ES-I3 (cell line): ENCODE measurements at regions not wholly inside any gene's neighbourhood (a gene's known extent, or its start where the extent isn't known, plus 50 kb on each side); places are given as distances from the start of the nearest gene placed in this dataset.

Experiments
- H3K36me3 ChIP-seq: 2 replicates; pipeline ENCODE4 v1.6.1; 2013; ENCODE audit warnings: mild to moderate bottlenecking, low read length, control low read depth, moderate library complexity; ENCODE audit not compliant: insufficient read depth
- H3K4me1 ChIP-seq: 2 replicates; pipeline ENCODE4 v1.6.1; 2013; ENCODE audit warnings: mild to moderate bottlenecking, control low read depth, low read length; ENCODE audit not compliant: insufficient read depth
- H3K9ac ChIP-seq: 2 replicates; pipeline ENCODE4 v1.6.1; 2013; ENCODE audit warnings: low read depth, mild to moderate bottlenecking, low read length, moderate library complexity
- H3K9me3 ChIP-seq: 2 replicates; pipeline ENCODE4 v1.6.1; 2013; ENCODE audit warnings: mild to moderate bottlenecking, low read length, moderate library complexity; ENCODE audit not compliant: control insufficient read depth, insufficient read depth

GRCh38 chr10:128877936-128878335, 589.1 kb upstream of the MGMT start:
- Histone ChIP-seq H3K9ac (no peak overlapping the region), H3K4me1 (no peaks in the 10 kb centered on the region), H3K9me3 (no peaks in the 10 kb centered on the region; the same call in 1 of the 2 replicates), H3K36me3 (no peaks in the 10 kb centered on the region)

GRCh38 chr10:128879030-128879429, 588.0 kb upstream of the MGMT start:
- Histone ChIP-seq H3K9me3 (no peaks in the 10 kb centered on the region; the same call in 1 of the 2 replicates), H3K9ac (no peak overlapping the region), H3K4me1 (no peaks in the 10 kb centered on the region), H3K36me3 (no peaks in the 10 kb centered on the region)

GRCh38 chr10:128879441-128880140, 587.5 kb upstream of the MGMT start:
- Histone ChIP-seq H3K4me1 (no peaks in the 10 kb centered on the region), H3K36me3 (no peaks in the 10 kb centered on the region), H3K9me3 (no peaks in the 10 kb centered on the region; the same call in 1 of the 2 replicates), H3K9ac (no peak overlapping the region)

GRCh38 chr10:128880159-128880725, 586.8 kb upstream of the MGMT start:
- no peaks in the 10 kb centered on the region; the same call in 1 of the 2 replicates for H3K9me3 ChIP-seq
- H3K9ac ChIP-seq: no peak overlapping the region
- no peaks in the 10 kb centered on the region for H3K36me3 ChIP-seq
- no peaks in the 10 kb centered on the region for H3K4me1 ChIP-seq

- H3K9me3 ChIP-seq: no peaks in the 10 kb centered on the region; the same call in 1 of the 2 replicates
- no peaks in the 10 kb centered on the region for H3K36me3 ChIP-seq
- H3K9ac ChIP-seq: no peak overlapping the region
- H3K4me1 ChIP-seq: no peaks in the 10 kb centered on the region
Measured at GRCh38 chr10:128881086-128881485, 586.0 kb upstream of the MGMT start.

GRCh38 chr10:128883231-128884032, 583.6 kb upstream of the MGMT start:
- Histone ChIP-seq H3K9ac (no peak overlapping the region), H3K4me1 (no peaks in the 10 kb centered on the region), H3K9me3 (no peaks in the 10 kb centered on the region; the same call in 1 of the 2 replicates), H3K36me3 (no peaks in the 10 kb centered on the region)

GRCh38 chr10:128884033-128884425, 583.0 kb upstream of the MGMT start:
- H3K9ac ChIP-seq: no peak overlapping the region
- H3K4me1 ChIP-seq: no peaks in the 10 kb centered on the region
- no peaks in the 10 kb centered on the region for H3K36me3 ChIP-seq
- H3K9me3 ChIP-seq: no peaks in the 10 kb centered on the region; the same call in 1 of the 2 replicates

- no peaks in the 10 kb centered on the region for H3K4me1 ChIP-seq
- no peak overlapping the region for H3K9ac ChIP-seq
- H3K9me3 ChIP-seq: no peaks in the 10 kb centered on the region; the same call in 1 of the 2 replicates
- H3K36me3 ChIP-seq: no peaks in the 10 kb centered on the region
Measured at GRCh38 chr10:128884496-128885072, 582.5 kb upstream of the MGMT start.

GRCh38 chr10:128885573-128886555, 581.2 kb upstream of the MGMT start:
- H3K36me3 ChIP-seq: no peaks in the 10 kb centered on the region
- no peak overlapping the region for H3K9ac ChIP-seq

GRCh38 chr10:128887856-128888255, 579.2 kb upstream of the MGMT start:
- Histone ChIP-seq H3K4me1 (no peaks in the 10 kb centered on the region), H3K36me3 (no peaks in the 10 kb centered on the region), H3K9me3 (no peaks in the 10 kb centered on the region), H3K9ac (no peak overlapping the region)

More at GRCh38 chr10:128885573-128886555, 581.2 kb upstream of the MGMT start:
- Histone ChIP-seq H3K4me1 (no peaks in the 10 kb centered on the region), H3K9me3 (no peaks in the 10 kb centered on the region; the same call in 1 of the 2 replicates)

- H3K9ac ChIP-seq: no peak overlapping the region
- H3K9me3 ChIP-seq: no peaks in the 10 kb centered on the region
- H3K36me3 ChIP-seq: no peaks in the 10 kb centered on the region
- H3K4me1 ChIP-seq: no peaks in the 10 kb centered on the region
Measured at GRCh38 chr10:128892005-128892404, 575.0 kb upstream of the MGMT start.

GRCh38 chr10:128894641-128895040, 572.4 kb upstream of the MGMT start:
- H3K9ac ChIP-seq: no peak overlapping the region
- H3K4me1 ChIP-seq: peaks cover 11% of the 10 kb centered on the region; the same call in 1 of the 2 replicates
- H3K36me3 ChIP-seq: no peaks in the 10 kb centered on the region
- H3K9me3 ChIP-seq: no peaks in the 10 kb centered on the region

GRCh38 chr10:128895473-128895872, 571.6 kb upstream of the MGMT start:
- H3K36me3 ChIP-seq: no peaks in the 10 kb centered on the region
- H3K9ac ChIP-seq: no peak overlapping the region
- H3K4me1 ChIP-seq: peaks cover 11% of the 10 kb centered on the region; the same call in 1 of the 2 replicates
- no peaks in the 10 kb centered on the region for H3K9me3 ChIP-seq
